Mucosa of descending colon (tissue), 3 donors: ENCODE measurements at regions not wholly inside any gene's neighbourhood (a gene's known extent, or its start where the extent isn't known, plus 50 kb on each side); places are given as distances from the start of the nearest gene placed in this dataset.

Source experiments
- ATAC-seq: fragments of 200-7000 bp; cut with Tn5 transposase; one replicate; pipeline ENCODE4 v1.9.1; 2020; ENCODE audit warnings: mild to moderate bottlenecking, moderate library complexity
- DNase-seq, 3 donors: peaks; one replicate each; pipeline ENCODE4 v3.0.0-alpha.2; 2020
- H3K36me3 ChIP-seq: fragments of 200-600 bp; one replicate; pipeline ENCODE4 v1.8.0; 2021; ENCODE audit warnings: low read depth, mild to moderate bottlenecking
- H3K4me1 ChIP-seq: fragments of 200-600 bp; one replicate; pipeline ENCODE4 v1.8.0; 2021; ENCODE audit warnings: low read depth, mild to moderate bottlenecking
- H3K4me3 ChIP-seq: fragments of 200-600 bp; one replicate; pipeline ENCODE4 v1.8.0; 2021; ENCODE audit warnings: mild to moderate bottlenecking
- H3K9me3 ChIP-seq: fragments of 200-600 bp; one replicate; pipeline ENCODE4 v1.8.0; 2021; ENCODE audit warnings: mild to moderate bottlenecking
- CTCF ChIP-seq: fragments of 200-600 bp; IDR thresholded peaks from one replicate; pipeline ENCODE4 v1.8.0; 2022; ENCODE audit warnings: antibody characterized with exemption, mild to moderate bottlenecking
- intact Hi-C, 2 donors: fragments of 100-400 bp; cut with DNase I in 1 of 2; cut with micrococcal nuclease in 1 of 2; formaldehyde crosslinking; loops; one replicate each; pipeline versions ENCODE4 v1.11.0 to v1.11.1; 2022; cut with DNase I, micrococcal nuclease
- donor health status: DM: no; HTN: no; CAD: no; lungs with moderate emphysema.
- donor health status: DM: no; HTN: no; CAD: no.
- donor health status: DM: no; HTN: yes; CAD: no.

GRCh38 chr5:61600945-61601511 lies 269.0 kb downstream of the ZSWIM6 start:
- DNase-seq (no peak), ATAC-seq (no peak)
- Histone ChIP-seq H3K4me1 (no peaks in the 10 kb centered on the region), H3K36me3 (no peaks in the 10 kb centered on the region), H3K4me3 (no peak overlapping the region), H3K9me3 (no peaks in the 10 kb centered on the region)
- intact Hi-C loops = no loop called here
- TF ChIP-seq CTCF = no peak

- DNase-seq (no peak), ATAC-seq (no peak)
- intact Hi-C loops = no loop called here
- H3K36me3 ChIP-seq = no peaks in the 10 kb centered on the region
- no peak for TF ChIP-seq CTCF
- no peaks in the 10 kb centered on the region for H3K4me1 ChIP-seq
- H3K9me3 ChIP-seq = no peaks in the 10 kb centered on the region
- no peak overlapping the region for H3K4me3 ChIP-seq
These were observed 271.3 kb downstream of the ZSWIM6 start for GRCh38 chr5:61603211-61603908.

- intact Hi-C loops = no loop called here
- H3K36me3 ChIP-seq = no peaks in the 10 kb centered on the region
- no peak for DNase-seq
- no peaks in the 10 kb centered on the region for H3K4me1 ChIP-seq
- no peak for ATAC-seq
- H3K9me3 ChIP-seq = no peaks in the 10 kb centered on the region
- H3K4me3 ChIP-seq = no peak overlapping the region
- no peak for TF ChIP-seq CTCF
These were observed 272.3 kb downstream of the ZSWIM6 start for GRCh38 chr5:61604076-61605025.

- no peaks in the 10 kb centered on the region for H3K36me3 ChIP-seq
- DNase-seq = no peak
- H3K9me3 ChIP-seq = no peaks in the 10 kb centered on the region
- TF ChIP-seq CTCF = no peak
- no peak overlapping the region for H3K4me3 ChIP-seq
- no peak for ATAC-seq
- H3K4me1 ChIP-seq = no peaks in the 10 kb centered on the region
- intact Hi-C loops = no loop called here
These were observed 278.0 kb downstream of the ZSWIM6 start for GRCh38 chr5:61609840-61610677.

- ATAC-seq = no peak
- H3K9me3 ChIP-seq = no peaks in the 10 kb centered on the region
- H3K4me3 ChIP-seq = no peak overlapping the region
- DNase-seq = no peak
- no peak for TF ChIP-seq CTCF
- no peaks in the 10 kb centered on the region for H3K36me3 ChIP-seq
- H3K4me1 ChIP-seq = no peaks in the 10 kb centered on the region
- intact Hi-C loops = no loop called here
These were observed 278.6 kb downstream of the ZSWIM6 start for GRCh38 chr5:61610678-61611024.
